ENCODE measurements at regions not wholly inside any gene's neighbourhood (a gene's known extent, or its start where the extent isn't known, plus 50 kb on each side); places are given as distances from the start of the nearest gene placed in this dataset.

DNA sequence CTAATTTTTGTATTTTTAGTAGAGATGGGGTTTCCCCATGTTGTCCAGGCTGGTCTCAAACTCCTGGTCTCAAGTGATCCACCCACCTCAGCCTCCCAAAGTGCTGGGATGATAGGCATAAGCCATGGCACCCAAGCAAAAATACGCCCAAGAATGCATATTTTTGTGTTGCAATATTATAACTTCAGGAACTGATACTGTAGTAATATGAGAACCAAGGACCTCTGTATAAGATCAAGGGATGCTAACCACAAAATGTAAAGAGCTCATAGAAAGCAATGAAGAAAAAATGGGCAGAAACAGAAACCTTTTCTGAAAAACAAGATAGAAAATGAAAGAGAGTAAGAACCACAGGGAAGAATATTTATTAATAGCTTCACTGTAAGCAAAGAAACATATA is 183.6 kb upstream of the RPL38 start:
- no peak for DNase-seq
- intact Hi-C loops (cut with DNase I, micrococcal nuclease) = no loop called here
- H3K36me3 ChIP-seq (ENCODE audit: low read depth) = no peaks in the 10 kb centered on the region
- H3K9me3 ChIP-seq = no peaks in the 10 kb centered on the region
- H3K4me3 ChIP-seq = no peak overlapping the region
- no peaks in the 10 kb centered on the region for H3K4me1 ChIP-seq (ENCODE audit: low read depth)
- no peak for ATAC-seq
- TF ChIP-seq, protein P1, sequence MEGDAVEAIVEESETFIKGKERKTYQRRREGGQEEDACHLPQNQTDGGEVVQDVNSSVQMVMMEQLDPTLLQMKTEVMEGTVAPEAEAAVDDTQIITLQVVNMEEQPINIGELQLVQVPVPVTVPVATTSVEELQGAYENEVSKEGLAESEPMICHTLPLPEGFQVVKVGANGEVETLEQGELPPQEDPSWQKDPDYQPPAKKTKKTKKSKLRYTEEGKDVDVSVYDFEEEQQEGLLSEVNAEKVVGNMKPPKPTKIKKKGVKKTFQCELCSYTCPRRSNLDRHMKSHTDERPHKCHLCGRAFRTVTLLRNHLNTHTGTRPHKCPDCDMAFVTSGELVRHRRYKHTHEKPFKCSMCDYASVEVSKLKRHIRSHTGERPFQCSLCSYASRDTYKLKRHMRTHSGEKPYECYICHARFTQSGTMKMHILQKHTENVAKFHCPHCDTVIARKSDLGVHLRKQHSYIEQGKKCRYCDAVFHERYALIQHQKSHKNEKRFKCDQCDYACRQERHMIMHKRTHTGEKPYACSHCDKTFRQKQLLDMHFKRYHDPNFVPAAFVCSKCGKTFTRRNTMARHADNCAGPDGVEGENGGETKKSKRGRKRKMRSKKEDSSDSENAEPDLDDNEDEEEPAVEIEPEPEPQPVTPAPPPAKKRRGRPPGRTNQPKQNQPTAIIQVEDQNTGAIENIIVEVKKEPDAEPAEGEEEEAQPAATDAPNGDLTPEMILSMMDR (IDR thresholded peaks at IDR 0.05) = no peak

DNA sequence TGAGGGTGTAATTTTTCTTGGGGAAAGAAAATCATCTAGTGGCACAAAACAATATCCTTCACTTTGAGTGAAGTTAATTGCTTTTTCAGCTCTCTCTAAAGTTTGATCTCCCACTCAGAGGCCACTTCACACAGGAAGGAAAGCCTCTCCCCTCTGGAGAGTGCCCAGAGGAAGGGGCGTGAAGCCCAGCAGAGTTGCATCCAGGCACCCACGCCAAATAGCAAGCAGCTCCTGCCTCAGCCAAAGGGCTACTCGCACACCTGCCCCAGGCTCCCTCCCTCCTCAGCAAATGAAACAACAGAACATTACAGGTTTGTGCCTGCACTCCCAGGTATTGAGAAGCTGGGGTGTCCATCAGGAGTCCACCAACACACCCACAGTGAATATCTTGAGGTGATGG is 183.0 kb upstream of the RPL38 start:
- TF ChIP-seq, protein P1 (IDR thresholded peaks at IDR 0.05) = no peak
- no peak overlapping the region for H3K4me3 ChIP-seq
- no peaks in the 10 kb centered on the region for H3K4me1 ChIP-seq (ENCODE audit: low read depth)
- ATAC-seq (no peak), DNase-seq (no peak)
- no peaks in the 10 kb centered on the region for H3K36me3 ChIP-seq (ENCODE audit: low read depth)
- intact Hi-C loops (cut with DNase I, micrococcal nuclease) = no loop called here
- no peaks in the 10 kb centered on the region for H3K9me3 ChIP-seq

DNA sequence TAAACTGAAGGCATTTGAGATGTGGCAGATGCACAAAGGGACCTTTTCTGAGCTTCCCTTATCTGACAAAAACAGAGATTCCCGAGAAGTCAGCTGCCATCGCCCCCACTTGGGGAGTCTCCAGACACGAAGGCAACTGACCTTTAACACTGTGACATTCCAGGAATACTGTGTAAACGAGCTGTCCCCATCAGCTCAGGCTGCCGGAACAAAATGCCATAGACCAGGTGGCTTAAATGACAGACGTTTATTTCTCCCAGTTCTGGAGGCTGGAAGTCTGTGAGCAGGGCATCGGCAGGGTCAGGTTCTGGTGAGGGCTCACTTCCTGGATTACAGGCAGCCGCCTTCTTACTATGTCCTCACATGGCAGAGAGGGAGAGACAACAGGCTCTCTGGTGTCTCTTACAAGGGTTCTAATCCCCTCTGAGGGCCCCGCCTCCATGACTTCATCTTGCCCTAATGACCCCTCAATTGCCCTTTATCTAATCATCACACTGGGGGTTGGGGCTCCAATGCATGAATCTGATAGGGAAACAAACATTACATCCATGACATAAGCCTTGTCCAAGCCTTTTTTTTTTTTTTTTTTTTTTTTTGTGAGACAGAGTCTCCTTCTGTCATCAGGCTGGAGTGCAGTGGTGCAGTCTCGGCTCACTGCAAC is 178.5 kb upstream of the RPL38 start:
- ATAC-seq (no peak), DNase-seq (no peak)
- intact Hi-C loops (cut with DNase I, micrococcal nuclease) = no loop called here
- no peak overlapping the region for H3K4me3 ChIP-seq
- H3K4me1 ChIP-seq (ENCODE audit: low read depth) = no peaks in the 10 kb centered on the region
- no peaks in the 10 kb centered on the region for H3K9me3 ChIP-seq
- no peaks in the 10 kb centered on the region for H3K36me3 ChIP-seq (ENCODE audit: low read depth)
- TF ChIP-seq, protein P1 (IDR thresholded peaks at IDR 0.05) = no peak

DNA sequence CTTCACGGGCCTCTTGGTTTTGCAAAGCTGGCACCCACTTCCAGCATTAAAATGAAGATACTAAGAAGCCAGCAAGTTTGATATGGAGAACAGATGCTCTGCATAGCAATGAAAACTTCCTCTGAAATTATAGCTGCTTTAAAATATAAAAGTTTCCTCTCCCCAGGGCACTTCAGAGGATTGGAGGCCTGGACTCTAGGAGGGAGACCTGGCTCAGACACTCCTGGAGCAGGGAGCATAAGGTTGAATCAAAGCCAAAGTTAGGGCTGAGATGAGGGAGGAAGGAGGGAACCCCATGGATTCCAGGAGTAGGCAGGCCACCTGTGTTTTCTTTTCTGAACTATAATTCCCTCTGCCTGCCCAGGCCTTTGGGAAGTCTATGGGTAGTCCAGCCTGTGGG is 176.0 kb upstream of the RPL38 start:
- H3K36me3 ChIP-seq (ENCODE audit: low read depth) = no peaks in the 10 kb centered on the region
- no peak overlapping the region for H3K4me3 ChIP-seq
- intact Hi-C loops (cut with DNase I, micrococcal nuclease) = no loop called here
- TF ChIP-seq, protein P1 (IDR thresholded peaks at IDR 0.05) = no peak
- ATAC-seq = no peak
- H3K4me1 ChIP-seq (ENCODE audit: low read depth) = no peaks in the 10 kb centered on the region
- no peak for DNase-seq
- H3K9me3 ChIP-seq = no peaks in the 10 kb centered on the region

DNA sequence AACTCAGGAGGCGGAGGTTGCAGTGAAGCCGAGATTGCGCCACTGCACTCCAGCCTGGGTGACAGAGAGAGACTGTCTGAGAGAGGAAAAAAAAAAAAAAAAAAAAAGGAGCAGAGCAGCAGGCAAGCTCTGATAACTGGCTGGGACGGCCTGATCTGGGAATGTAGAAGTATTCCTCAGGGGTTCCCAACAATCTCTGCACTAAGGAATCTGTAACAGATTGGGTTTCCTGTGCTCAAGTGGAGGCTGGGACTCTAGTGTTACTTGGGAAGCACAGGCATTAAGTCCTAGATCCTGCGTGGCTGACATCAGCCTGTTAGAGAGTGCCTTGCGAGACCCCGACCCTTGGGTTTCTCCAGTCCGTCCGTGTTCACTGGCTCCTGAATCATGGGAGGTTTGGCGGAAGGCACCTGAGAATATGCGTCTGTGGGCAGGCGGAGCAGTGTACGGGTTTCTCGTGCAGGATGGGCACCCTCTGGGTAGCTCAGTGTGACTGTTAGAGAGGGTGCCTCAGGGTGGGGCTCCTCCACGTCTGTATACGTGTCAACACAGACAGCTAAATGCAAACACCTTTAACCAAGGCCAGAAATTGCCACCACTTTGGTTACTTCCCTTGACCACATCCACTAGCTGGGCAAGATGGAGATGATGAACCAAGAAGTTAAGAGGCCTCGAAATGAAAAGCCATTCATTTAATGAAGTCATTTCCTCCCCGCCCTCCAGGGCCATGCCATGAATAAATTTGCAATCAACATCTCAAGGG is 174.9 kb upstream of the RPL38 start:
- Histone ChIP-seq H3K4me1 (ENCODE audit: low read depth) (no peaks in the 10 kb centered on the region), H3K36me3 (ENCODE audit: low read depth) (no peaks in the 10 kb centered on the region), H3K9me3 (no peaks in the 10 kb centered on the region), H3K4me3 (no peak overlapping the region)
- intact Hi-C loops (cut with DNase I, micrococcal nuclease) = no loop called here
- TF ChIP-seq, protein P1 (IDR thresholded peaks at IDR 0.05) = no peak
- DNase-seq (no peak), ATAC-seq (no peak)
